ENCODE measurements at regions not wholly inside any gene's neighbourhood (a gene's known extent, or its start where the extent isn't known, plus 50 kb on each side); places are given as distances from the start of the nearest gene placed in this dataset.

GRCh38 chr5:42360616-42361314 lies 62.5 kb upstream of the GHR start:
- no peak for TF ChIP-seq HIC1 (tag by site-specific recombination; IDR thresholded peaks at IDR 0.05)
- TF ChIP-seq, protein P1, sequence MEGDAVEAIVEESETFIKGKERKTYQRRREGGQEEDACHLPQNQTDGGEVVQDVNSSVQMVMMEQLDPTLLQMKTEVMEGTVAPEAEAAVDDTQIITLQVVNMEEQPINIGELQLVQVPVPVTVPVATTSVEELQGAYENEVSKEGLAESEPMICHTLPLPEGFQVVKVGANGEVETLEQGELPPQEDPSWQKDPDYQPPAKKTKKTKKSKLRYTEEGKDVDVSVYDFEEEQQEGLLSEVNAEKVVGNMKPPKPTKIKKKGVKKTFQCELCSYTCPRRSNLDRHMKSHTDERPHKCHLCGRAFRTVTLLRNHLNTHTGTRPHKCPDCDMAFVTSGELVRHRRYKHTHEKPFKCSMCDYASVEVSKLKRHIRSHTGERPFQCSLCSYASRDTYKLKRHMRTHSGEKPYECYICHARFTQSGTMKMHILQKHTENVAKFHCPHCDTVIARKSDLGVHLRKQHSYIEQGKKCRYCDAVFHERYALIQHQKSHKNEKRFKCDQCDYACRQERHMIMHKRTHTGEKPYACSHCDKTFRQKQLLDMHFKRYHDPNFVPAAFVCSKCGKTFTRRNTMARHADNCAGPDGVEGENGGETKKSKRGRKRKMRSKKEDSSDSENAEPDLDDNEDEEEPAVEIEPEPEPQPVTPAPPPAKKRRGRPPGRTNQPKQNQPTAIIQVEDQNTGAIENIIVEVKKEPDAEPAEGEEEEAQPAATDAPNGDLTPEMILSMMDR (tag by site-specific recombination; IDR thresholded peaks at IDR 0.05) = no peak

Data from HEK293 (cell line).